ENCODE measurements at regions not wholly inside any gene's neighbourhood (a gene's known extent, or its start where the extent isn't known, plus 50 kb on each side); places are given as distances from the start of the nearest gene placed in this dataset.
"Not testable (repeated sequence)": the region's sequence is repeated elsewhere in the genome, so short reads cannot be mapped to it uniquely, and the experiment has no call there.

DNA sequence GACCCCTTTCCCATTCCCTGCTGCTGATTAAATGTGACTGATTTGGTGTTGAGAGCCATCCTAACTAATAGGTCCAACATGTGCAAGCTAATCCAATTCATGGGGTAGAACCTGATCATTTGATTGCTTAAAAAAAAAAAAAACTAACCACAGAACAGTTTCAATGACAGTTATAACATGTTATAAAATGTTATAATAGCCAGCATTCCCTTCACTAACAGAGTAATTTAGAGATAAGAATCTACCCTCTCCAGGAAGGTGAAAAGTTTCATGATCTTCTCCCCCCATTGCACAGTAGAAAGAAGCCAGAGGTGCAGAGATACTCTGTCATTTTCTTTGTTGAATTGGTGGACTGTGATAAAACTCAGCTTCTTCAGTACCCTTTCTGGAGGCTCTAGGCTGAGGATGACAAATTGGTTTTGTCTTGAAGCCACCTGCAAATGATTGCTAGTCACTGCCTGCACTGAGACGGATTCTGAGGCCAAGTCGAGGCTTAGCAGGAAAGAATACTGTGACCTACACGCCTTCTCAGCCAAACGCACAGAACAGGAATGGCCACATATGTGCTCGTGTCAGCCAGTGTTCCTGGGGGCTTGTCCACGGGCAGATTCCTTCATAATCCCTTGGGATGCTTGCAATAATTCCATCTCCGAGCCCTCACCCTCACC, 215.7 kb upstream of the IRF2BP2 start:
- H3K36me3 ChIP-seq (ENCODE audit: insufficient read depth, low read length), result no peaks in the 10 kb centered on the region
- H3K27ac ChIP-seq (ENCODE audit: low read length), result no peak overlapping the region
- H3K79me2 ChIP-seq (replicated peaks; ENCODE audit: insufficient read depth, low read length), result no peaks in the 10 kb centered on the region
- no peaks in the 10 kb centered on the region for H3F3A ChIP-seq (ENCODE audit: insufficient read depth, low read length, poor library complexity, severe bottlenecking)
- no peak overlapping the region for H2AFZ ChIP-seq (ENCODE audit: low read depth, low read length)
- no peak overlapping the region for H3K4me2 ChIP-seq (ENCODE audit: low read length)
- H3K27me3 ChIP-seq (ENCODE audit: insufficient read depth, low read depth, low read length), result no peaks in the 10 kb centered on the region
- no peaks in the 10 kb centered on the region for H4K20me1 ChIP-seq (ENCODE audit: insufficient read depth)
- no peak overlapping the region for H3K4me3 ChIP-seq (ENCODE audit: low read length)
- no peaks in the 10 kb centered on the region for H3K9me3 ChIP-seq (ENCODE audit: low read length)
- no peak overlapping the region for H3K9ac ChIP-seq (ENCODE audit: low read length)
- no peaks in the 10 kb centered on the region for H3K9me2 ChIP-seq (ENCODE audit: insufficient read depth, low read length)
- no peak for TF ChIP-seq EP300 (conservative IDR thresholded peaks at IDR 0.05; ENCODE audit: poor library complexity, severe bottlenecking)

DNA sequence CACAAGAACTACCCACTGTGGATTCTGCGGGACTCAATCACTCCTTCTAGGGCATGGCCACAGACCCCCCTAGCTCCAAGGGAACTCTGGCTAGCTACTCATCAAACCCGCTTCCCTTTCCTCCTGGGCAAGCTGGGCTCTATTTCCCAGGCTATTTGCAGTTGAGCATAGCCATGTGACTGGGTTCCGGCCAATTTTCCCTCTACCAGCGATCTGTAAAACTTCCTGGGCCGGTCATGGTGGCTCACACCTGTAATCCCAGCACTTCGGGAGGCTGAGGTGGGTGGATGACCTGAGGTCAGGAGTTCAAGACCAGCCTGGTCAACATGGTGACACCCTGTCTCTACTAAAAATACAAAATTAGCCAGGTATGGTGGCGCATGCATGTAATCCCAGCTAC, 214.9 kb upstream of the IRF2BP2 start:
- H3K36me3 ChIP-seq (ENCODE audit: insufficient read depth, low read length); H2AFZ ChIP-seq (ENCODE audit: low read depth, low read length); H3K9me3 ChIP-seq (ENCODE audit: low read length); H3K9ac ChIP-seq (ENCODE audit: low read length); H3F3A ChIP-seq (ENCODE audit: insufficient read depth, low read length, poor library complexity, severe bottlenecking); H3K27ac ChIP-seq (ENCODE audit: low read length); H3K4me2 ChIP-seq (ENCODE audit: low read length); H3K79me2 ChIP-seq (replicated peaks; ENCODE audit: insufficient read depth, low read length); H3K27me3 ChIP-seq (ENCODE audit: insufficient read depth, low read depth, low read length); H3K4me3 ChIP-seq (ENCODE audit: low read length); H3K9me2 ChIP-seq (ENCODE audit: insufficient read depth, low read length); H4K20me1 ChIP-seq (ENCODE audit: insufficient read depth): not testable (repeated sequence)

DNA sequence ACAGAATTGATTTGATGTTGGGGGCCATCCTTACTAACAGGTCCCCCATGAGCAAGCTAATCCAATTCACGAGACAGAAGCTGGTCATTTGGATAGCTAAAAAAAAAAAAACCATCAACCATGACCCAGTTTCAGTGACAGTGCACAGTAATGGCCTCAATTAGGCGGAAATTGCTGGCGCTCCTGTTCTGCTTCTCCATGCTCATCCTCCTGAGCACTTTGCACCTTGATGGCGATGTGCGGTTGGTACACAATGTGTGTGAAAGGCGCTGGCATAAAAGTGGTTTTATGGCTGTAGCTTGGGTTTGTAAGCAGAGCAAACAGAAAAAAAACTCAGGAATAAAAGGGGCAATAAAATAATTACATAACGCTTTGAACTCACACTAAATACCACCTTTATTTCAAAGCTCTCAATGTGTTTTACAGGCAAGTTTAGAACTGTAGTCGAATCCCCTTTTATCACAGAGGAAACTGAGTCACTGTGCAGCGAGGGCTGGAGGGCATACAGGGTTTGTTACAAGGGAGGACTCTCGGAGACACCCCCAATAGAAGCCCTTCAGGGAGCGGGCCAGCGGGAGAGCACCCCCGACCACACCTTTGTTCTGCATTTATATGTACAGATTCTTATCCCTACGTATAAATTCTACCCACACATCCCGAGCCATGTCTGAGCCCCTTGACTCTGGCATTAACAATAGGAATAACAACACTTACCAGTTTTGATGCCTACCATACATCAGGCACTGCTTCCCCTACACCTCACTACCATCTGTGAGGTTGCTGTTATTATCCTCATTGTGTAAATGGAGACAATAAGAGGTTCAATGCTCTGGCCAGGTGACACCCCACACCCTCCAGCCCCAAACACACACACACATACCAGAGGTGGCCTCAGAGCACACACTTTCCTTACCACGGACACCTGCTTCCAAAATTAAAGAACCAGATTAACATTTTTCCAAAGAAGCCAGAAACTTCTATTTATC, 213.5 kb upstream of the IRF2BP2 start:
- H2AFZ ChIP-seq (ENCODE audit: low read depth, low read length), result no peak overlapping the region
- H4K20me1 ChIP-seq (ENCODE audit: insufficient read depth), result no peaks in the 10 kb centered on the region
- no peak overlapping the region for H3K4me3 ChIP-seq (ENCODE audit: low read length)
- no peaks in the 10 kb centered on the region for H3K36me3 ChIP-seq (ENCODE audit: insufficient read depth, low read length)
- H3K79me2 ChIP-seq (replicated peaks; ENCODE audit: insufficient read depth, low read length), result no peaks in the 10 kb centered on the region
- no peaks in the 10 kb centered on the region for H3K9me3 ChIP-seq (ENCODE audit: low read length)
- no peak overlapping the region for H3K4me2 ChIP-seq (ENCODE audit: low read length)
- H3K9ac ChIP-seq (ENCODE audit: low read length), result no peak overlapping the region
- no peak overlapping the region for H3K27ac ChIP-seq (ENCODE audit: low read length)
- no peaks in the 10 kb centered on the region for H3K27me3 ChIP-seq (ENCODE audit: insufficient read depth, low read depth, low read length)
- no peaks in the 10 kb centered on the region for H3K9me2 ChIP-seq (ENCODE audit: insufficient read depth, low read length)
- H3F3A ChIP-seq (ENCODE audit: insufficient read depth, low read length, poor library complexity, severe bottlenecking), result no peaks in the 10 kb centered on the region
- no peak for TF ChIP-seq EP300 (conservative IDR thresholded peaks at IDR 0.05; ENCODE audit: poor library complexity, severe bottlenecking)
- TF ChIP-seq POLR2AphosphoS5 (IDR thresholded peaks at IDR 0.05), result peak; percentile 20
- TF ChIP-seq EZH2 (IDR thresholded peaks at IDR 0.05; ENCODE audit: borderline replicate concordance, insufficient read depth, low read length, poor library complexity, severe bottlenecking), result no peak
- TF ChIP-seq MXI1 (conservative IDR thresholded peaks at IDR 0.05; ENCODE audit: poor library complexity, severe bottlenecking), result no peak
- TF ChIP-seq, protein P1, sequence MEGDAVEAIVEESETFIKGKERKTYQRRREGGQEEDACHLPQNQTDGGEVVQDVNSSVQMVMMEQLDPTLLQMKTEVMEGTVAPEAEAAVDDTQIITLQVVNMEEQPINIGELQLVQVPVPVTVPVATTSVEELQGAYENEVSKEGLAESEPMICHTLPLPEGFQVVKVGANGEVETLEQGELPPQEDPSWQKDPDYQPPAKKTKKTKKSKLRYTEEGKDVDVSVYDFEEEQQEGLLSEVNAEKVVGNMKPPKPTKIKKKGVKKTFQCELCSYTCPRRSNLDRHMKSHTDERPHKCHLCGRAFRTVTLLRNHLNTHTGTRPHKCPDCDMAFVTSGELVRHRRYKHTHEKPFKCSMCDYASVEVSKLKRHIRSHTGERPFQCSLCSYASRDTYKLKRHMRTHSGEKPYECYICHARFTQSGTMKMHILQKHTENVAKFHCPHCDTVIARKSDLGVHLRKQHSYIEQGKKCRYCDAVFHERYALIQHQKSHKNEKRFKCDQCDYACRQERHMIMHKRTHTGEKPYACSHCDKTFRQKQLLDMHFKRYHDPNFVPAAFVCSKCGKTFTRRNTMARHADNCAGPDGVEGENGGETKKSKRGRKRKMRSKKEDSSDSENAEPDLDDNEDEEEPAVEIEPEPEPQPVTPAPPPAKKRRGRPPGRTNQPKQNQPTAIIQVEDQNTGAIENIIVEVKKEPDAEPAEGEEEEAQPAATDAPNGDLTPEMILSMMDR (IDR thresholded peaks at IDR 0.05; ENCODE audit: poor library complexity, severe bottlenecking), result no peak
- TF ChIP-seq, protein P2, sequence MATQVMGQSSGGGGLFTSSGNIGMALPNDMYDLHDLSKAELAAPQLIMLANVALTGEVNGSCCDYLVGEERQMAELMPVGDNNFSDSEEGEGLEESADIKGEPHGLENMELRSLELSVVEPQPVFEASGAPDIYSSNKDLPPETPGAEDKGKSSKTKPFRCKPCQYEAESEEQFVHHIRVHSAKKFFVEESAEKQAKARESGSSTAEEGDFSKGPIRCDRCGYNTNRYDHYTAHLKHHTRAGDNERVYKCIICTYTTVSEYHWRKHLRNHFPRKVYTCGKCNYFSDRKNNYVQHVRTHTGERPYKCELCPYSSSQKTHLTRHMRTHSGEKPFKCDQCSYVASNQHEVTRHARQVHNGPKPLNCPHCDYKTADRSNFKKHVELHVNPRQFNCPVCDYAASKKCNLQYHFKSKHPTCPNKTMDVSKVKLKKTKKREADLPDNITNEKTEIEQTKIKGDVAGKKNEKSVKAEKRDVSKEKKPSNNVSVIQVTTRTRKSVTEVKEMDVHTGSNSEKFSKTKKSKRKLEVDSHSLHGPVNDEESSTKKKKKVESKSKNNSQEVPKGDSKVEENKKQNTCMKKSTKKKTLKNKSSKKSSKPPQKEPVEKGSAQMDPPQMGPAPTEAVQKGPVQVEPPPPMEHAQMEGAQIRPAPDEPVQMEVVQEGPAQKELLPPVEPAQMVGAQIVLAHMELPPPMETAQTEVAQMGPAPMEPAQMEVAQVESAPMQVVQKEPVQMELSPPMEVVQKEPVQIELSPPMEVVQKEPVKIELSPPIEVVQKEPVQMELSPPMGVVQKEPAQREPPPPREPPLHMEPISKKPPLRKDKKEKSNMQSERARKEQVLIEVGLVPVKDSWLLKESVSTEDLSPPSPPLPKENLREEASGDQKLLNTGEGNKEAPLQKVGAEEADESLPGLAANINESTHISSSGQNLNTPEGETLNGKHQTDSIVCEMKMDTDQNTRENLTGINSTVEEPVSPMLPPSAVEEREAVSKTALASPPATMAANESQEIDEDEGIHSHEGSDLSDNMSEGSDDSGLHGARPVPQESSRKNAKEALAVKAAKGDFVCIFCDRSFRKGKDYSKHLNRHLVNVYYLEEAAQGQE (IDR thresholded peaks at IDR 0.05; ENCODE audit: borderline replicate concordance), result peak; percentile 25
- TF ChIP-seq SMC3 (conservative IDR thresholded peaks at IDR 0.05; ENCODE audit: poor library complexity), result no peak
- no peak for TF ChIP-seq TAF1 (IDR thresholded peaks at IDR 0.05; ENCODE audit: low read depth)
- TF ChIP-seq RAD21 (conservative IDR thresholded peaks at IDR 0.05), result no peak

Measured in neural cell (in vitro differentiated cells).